Gastrocnemius medialis (tissue), 4 donors: ENCODE measurements at regions not wholly inside any gene's neighbourhood (a gene's known extent, or its start where the extent isn't known, plus 50 kb on each side); places are given as distances from the start of the nearest gene placed in this dataset.

ENCODE experiments used
- ATAC-seq, 2 donors: fragments of 150-250 bp; one replicate each; pipeline ENCODE4 v1.9.1; 2016
- DNase-seq, 2 donors: peaks; one replicate each; pipeline ENCODE4 v3.0.0-alpha.2; 2019
- H3K27ac ChIP-seq, 4 donors: fragments of 200-600 bp; sonication (generic); 1 replicate in 1 of 4; 2 replicates in 3 of 4; pipeline ENCODE4 v1.5.1; 2016 to 2018; ENCODE audit warnings: mild to moderate bottlenecking in 2 of 4, moderate library complexity in 1 of 4
- H3K27me3 ChIP-seq, 3 donors: fragments of 200-600 bp; sonication (generic) in 2 of 3; 1 replicate in 1 of 3; 2 replicates in 2 of 3; pipeline versions ENCODE4 v1.5.1 to v1.6.0; 2016 to 2019; ENCODE audit warnings: mild to moderate bottlenecking in 1 of 3, moderate library complexity in 1 of 3
- H3K36me3 ChIP-seq, 2 donors: fragments of 200-600 bp; sonication (generic) in 1 of 2; one replicate each; pipeline ENCODE4 v1.5.1; 2017 to 2018
- H3K4me1 ChIP-seq, 2 donors: fragments of 200-600 bp; sonication (generic) in 1 of 2; one replicate each; pipeline ENCODE4 v1.5.1; 2016 to 2017; ENCODE audit warnings: mild to moderate bottlenecking in 2 of 2
- H3K4me3 ChIP-seq, 4 donors: fragments of 200-600 bp; sonication (generic) in 3 of 4; 1 replicate in 1 of 4; 2 replicates in 3 of 4; pipeline ENCODE4 v1.5.1; 2016 to 2019; ENCODE audit warnings: mild to moderate bottlenecking in 2 of 4
- H3K9me3 ChIP-seq, 3 donors: fragments of 200-600 bp; sonication (generic) in 2 of 3; 1 replicate in 1 of 3; 2 replicates in 2 of 3; pipeline ENCODE4 v1.5.1; 2016 to 2019
- POLR2A ChIP-seq, 2 donors: fragments of 450-650 bp; IDR thresholded peaks; one replicate each; pipeline ENCODE4 v1.6.1; 2017; ENCODE audit warnings: antibody characterized with exemption in 2 of 2, mild to moderate bottlenecking in 2 of 2, moderate library complexity in 2 of 2
- in situ Hi-C, 4 donors: fragments of 200-750 bp; cut with MboI; loops; one replicate each; pipeline versions ENCODE4 v1.15.0 to v1.8.0; 2017; ENCODE audit warnings: low sequenced_read_pairs in 4 of 4
- intact Hi-C: fragments of 100-400 bp; cut with DNase I; formaldehyde crosslinking; loops from one replicate; pipeline ENCODE4 v1.15.1; 2023; ENCODE audit warnings: low total_unique reads
- TF ChIP-seq, protein P1 (sequence below), 5 experiments: fragments of 450-650 bp in 3 of 5; fragments of 200-600 bp in 2 of 5; sonication (generic) in 2 of 5; IDR thresholded peaks in 4 of 5; conservative IDR thresholded peaks in 1 of 5; 1 replicate in 4 of 5; 2 replicates in 1 of 5; pipeline ENCODE4 v1.5.1; 2016 to 2019; ENCODE audit warnings: antibody characterized with exemption in 5 of 5, mild to moderate bottlenecking in 3 of 5, moderate library complexity in 3 of 5

GRCh38 chr14:85056267-85056666 lies 473.7 kb upstream of the FLRT2 start:
- intact Hi-C loops, result no loop called here
- ATAC-seq, result no peak

DNA sequence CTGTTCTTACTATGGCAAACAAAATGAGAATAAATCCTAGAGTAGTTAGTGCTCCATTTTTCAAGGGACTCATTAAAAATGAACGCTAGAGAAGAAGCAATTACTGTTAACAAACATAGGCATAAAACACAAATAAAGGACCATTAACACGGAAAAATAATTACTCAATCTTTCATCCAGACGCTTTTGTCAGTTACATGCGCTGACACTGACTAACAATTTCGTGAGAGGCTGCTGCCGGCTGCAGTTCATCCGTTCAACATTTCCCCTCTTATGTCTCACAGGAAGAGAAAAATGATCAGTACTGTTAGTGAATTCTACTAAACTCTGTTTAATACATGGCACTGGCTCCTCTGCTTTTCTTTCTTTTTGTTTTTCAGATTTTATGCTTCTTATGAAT lies 472.7 kb upstream of the FLRT2 start:
- intact Hi-C loops (no loop called here), in situ Hi-C loops (no loop called here)
- no peaks in the 10 kb centered on the region for H3K36me3 ChIP-seq
- no peaks in the 10 kb centered on the region for H3K4me1 ChIP-seq
- H3K27ac ChIP-seq, result no peak overlapping the region
- DNase-seq, result no peak
- H3K4me3 ChIP-seq, result no peak overlapping the region
- ATAC-seq, result no peak
- no peaks in the 10 kb centered on the region for H3K27me3 ChIP-seq
- no peak for TF ChIP-seq POLR2A (IDR thresholded peaks at IDR 0.05)
- TF ChIP-seq, protein P1, sequence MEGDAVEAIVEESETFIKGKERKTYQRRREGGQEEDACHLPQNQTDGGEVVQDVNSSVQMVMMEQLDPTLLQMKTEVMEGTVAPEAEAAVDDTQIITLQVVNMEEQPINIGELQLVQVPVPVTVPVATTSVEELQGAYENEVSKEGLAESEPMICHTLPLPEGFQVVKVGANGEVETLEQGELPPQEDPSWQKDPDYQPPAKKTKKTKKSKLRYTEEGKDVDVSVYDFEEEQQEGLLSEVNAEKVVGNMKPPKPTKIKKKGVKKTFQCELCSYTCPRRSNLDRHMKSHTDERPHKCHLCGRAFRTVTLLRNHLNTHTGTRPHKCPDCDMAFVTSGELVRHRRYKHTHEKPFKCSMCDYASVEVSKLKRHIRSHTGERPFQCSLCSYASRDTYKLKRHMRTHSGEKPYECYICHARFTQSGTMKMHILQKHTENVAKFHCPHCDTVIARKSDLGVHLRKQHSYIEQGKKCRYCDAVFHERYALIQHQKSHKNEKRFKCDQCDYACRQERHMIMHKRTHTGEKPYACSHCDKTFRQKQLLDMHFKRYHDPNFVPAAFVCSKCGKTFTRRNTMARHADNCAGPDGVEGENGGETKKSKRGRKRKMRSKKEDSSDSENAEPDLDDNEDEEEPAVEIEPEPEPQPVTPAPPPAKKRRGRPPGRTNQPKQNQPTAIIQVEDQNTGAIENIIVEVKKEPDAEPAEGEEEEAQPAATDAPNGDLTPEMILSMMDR (IDR thresholded peaks at IDR 0.05 in 4 of 5, conservative IDR thresholded peaks at IDR 0.05 in 1 of 5), result no peak
- H3K9me3 ChIP-seq, result no peaks in the 10 kb centered on the region

More at GRCh38 chr14:85056267-85056666, 473.7 kb upstream of the FLRT2 start:
- in situ Hi-C loops, result no loop called here
- Histone ChIP-seq H3K36me3 (no peaks in the 10 kb centered on the region), H3K9me3 (no peaks in the 10 kb centered on the region), H3K4me3 (no peak overlapping the region), H3K27ac (no peak overlapping the region), H3K27me3 (no peaks in the 10 kb centered on the region), H3K4me1 (no peaks in the 10 kb centered on the region)
- TF ChIP-seq, protein P1 (IDR thresholded peaks at IDR 0.05 in 4 of 5, conservative IDR thresholded peaks at IDR 0.05 in 1 of 5), result no peak
- DNase-seq, result no peak

GRCh38 chr14:85058150-85058549 lies 471.8 kb upstream of the FLRT2 start:
- intact Hi-C loops (no loop called here), in situ Hi-C loops (no loop called here)
- ATAC-seq (no peak), DNase-seq (no peak)
- Histone ChIP-seq H3K27ac (no peak overlapping the region), H3K9me3 (no peaks in the 10 kb centered on the region), H3K4me1 (no peaks in the 10 kb centered on the region), H3K27me3 (no peaks in the 10 kb centered on the region), H3K4me3 (no peak overlapping the region), H3K36me3 (no peaks in the 10 kb centered on the region)
- TF ChIP-seq, protein P1 (IDR thresholded peaks at IDR 0.05 in 4 of 5, conservative IDR thresholded peaks at IDR 0.05 in 1 of 5), result no peak
- TF ChIP-seq POLR2A (IDR thresholded peaks at IDR 0.05), result no peak

- H3K36me3 ChIP-seq, result no peaks in the 10 kb centered on the region
- in situ Hi-C loops, result no loop called here
- no peak overlapping the region for H3K4me3 ChIP-seq
- no peak for DNase-seq
- intact Hi-C loops, result no loop called here
- H3K9me3 ChIP-seq, result no peaks in the 10 kb centered on the region
- H3K27ac ChIP-seq, result no peak overlapping the region
- TF ChIP-seq POLR2A (IDR thresholded peaks at IDR 0.05), result no peak
- TF ChIP-seq, protein P1 (IDR thresholded peaks at IDR 0.05 in 4 of 5, conservative IDR thresholded peaks at IDR 0.05 in 1 of 5), result no peak
- no peaks in the 10 kb centered on the region for H3K4me1 ChIP-seq
- ATAC-seq, result no peak
- no peaks in the 10 kb centered on the region for H3K27me3 ChIP-seq
Observed at GRCh38 chr14:85060121-85060520, 469.8 kb upstream of the FLRT2 start.

DNA sequence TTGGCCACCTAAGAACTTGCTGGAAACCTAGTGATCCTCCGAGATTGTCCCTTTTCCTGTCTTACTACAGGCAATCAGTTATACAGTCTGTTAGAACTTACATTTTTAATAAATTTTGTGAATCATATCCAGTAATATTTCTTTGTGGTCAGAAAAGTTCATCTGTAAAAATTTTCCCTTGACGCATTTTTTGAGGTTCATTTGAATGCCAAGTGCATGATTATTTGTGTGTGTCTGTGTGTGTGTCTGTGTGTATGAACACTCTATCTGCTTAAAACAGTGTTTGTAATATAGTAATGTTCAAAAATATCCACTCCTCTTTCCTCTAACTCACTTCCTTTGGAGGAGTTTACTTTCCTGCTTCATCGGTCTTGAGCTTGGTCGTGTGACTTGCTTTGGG lies 468.7 kb upstream of the FLRT2 start:
- H3K4me3 ChIP-seq, result no peak overlapping the region
- H3K27ac ChIP-seq, result no peak overlapping the region
- DNase-seq (no peak), ATAC-seq (no peak)
- in situ Hi-C loops, result no loop called here
- H3K9me3 ChIP-seq, result no peaks in the 10 kb centered on the region
- no peaks in the 10 kb centered on the region for H3K27me3 ChIP-seq
- H3K4me1 ChIP-seq, result no peaks in the 10 kb centered on the region
- intact Hi-C loops, result no loop called here
- no peaks in the 10 kb centered on the region for H3K36me3 ChIP-seq
- TF ChIP-seq, protein P1 (IDR thresholded peaks at IDR 0.05 in 4 of 5, conservative IDR thresholded peaks at IDR 0.05 in 1 of 5), result no peak
- TF ChIP-seq POLR2A (IDR thresholded peaks at IDR 0.05), result no peak
